BLaER1 treated with 17β-estradiol and CSF1 and Interleukin-3, amounts not matched to agents 10 nM and 100 nM (cell line): ENCODE measurements at regions not wholly inside any gene's neighbourhood (a gene's known extent, or its start where the extent isn't known, plus 50 kb on each side); places are given as distances from the start of the nearest gene placed in this dataset.
"Not testable (repeated sequence)": the region's sequence is repeated elsewhere in the genome, so short reads cannot be mapped to it uniquely, and the experiment has no call there.

Experiments
- H3K27ac ChIP-seq, 11 experiments: shearing (Covaris generic); formaldehyde crosslinking; 2 replicates each; pipeline ENCODE4 v1.8.1; 2022
- H3K27me3 ChIP-seq, 11 experiments: shearing (Covaris generic); formaldehyde crosslinking; 2 replicates each; pipeline ENCODE4 v1.8.1; 2022
- H3K36me3 ChIP-seq, 11 experiments: shearing (Covaris generic); formaldehyde crosslinking; 2 replicates each; pipeline ENCODE4 v1.8.1; 2022
- H3K4me1 ChIP-seq, 10 experiments: shearing (Covaris generic); formaldehyde crosslinking; 2 replicates each; pipeline ENCODE4 v1.8.1; 2022
- H3K4me2 ChIP-seq, 11 experiments: shearing (Covaris generic); formaldehyde crosslinking; 2 replicates each; pipeline ENCODE4 v1.8.1; 2022
- H3K4me3 ChIP-seq, 10 experiments: shearing (Covaris generic); formaldehyde crosslinking; 2 replicates each; pipeline ENCODE4 v1.8.1; 2022
- H3K9ac ChIP-seq, 11 experiments: shearing (Covaris generic); formaldehyde crosslinking; 2 replicates each; pipeline ENCODE4 v1.8.1; 2022
- H3K9me3 ChIP-seq, 11 experiments: shearing (Covaris generic); formaldehyde crosslinking; replicated peaks in 1 of 11; 2 replicates each; pipeline ENCODE4 v1.8.1; 2022
- H4K20me1 ChIP-seq, 11 experiments: shearing (Covaris generic); formaldehyde crosslinking; 2 replicates each; pipeline ENCODE4 v1.8.1; 2022
- Cebpa-rat ChIP-seq, 11 experiments: shearing (Covaris generic); IDR thresholded peaks; 2 replicates each; pipeline ENCODE4 v1.8.1; 2022

DNA sequence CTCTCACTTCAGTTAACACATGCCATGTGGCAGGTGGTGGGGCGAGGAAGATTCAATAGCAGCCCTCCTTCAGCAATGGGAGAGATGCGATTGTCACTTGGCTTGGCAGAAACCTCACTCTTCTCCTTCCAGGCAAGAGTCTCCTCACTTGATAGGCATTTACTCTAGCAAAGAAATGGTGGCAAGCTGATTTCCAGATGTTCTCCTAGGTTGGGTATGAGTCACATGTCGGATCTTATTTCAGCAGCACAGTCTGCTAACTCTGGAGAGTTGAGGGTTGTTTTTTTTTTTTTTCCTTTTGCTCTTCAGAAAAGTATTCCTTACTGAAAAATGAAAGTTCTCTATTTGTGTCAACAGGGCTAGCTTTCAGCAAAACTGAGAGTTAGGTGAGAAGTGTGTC lies 119.5 kb upstream of the CHRDL1 start:
- Histone ChIP-seq H3K4me2 (no peak overlapping the region), H3K36me3 (no peaks in the 10 kb centered on the region), H3K4me1 (no peaks in the 10 kb centered on the region), H3K4me3 (no peak overlapping the region), H4K20me1 (peaks cover 0 to 6% (median 0%) of the 10 kb centered on the region in 11 experiments; a peak in 2 of 22 replicates), H3K27me3 (peaks cover 46 to 100% (median 89%) of the 10 kb centered on the region in 11 experiments), H3K27ac (no peak overlapping the region), H3K9ac (no peak overlapping the region), H3K9me3 (no peaks in the 10 kb centered on the region)
- no peak for TF ChIP-seq Cebpa-rat (IDR thresholded peaks at IDR 0.05)

DNA sequence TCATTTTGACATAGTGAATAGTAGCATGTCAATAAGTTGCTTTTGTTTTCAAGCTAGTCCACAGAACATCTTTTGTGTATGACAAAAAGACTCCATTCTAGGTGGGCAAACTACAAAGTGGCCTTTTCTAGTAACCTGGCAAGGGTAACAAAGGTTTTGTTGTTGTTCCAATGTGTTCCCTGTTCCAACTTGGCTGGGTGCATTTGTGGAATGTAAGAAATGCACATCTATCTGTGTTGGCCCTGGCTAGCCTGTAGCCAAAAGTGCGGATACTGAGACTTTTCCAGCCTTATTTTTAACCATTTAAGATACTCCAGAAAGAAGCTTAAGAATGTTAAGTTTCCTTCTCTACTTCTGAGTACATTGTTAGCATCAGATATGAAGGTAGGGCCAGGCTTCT lies 118.7 kb upstream of the CHRDL1 start:
- Histone ChIP-seq H3K9ac (no peak overlapping the region), H3K4me2 (no peak overlapping the region), H3K4me3 (no peak overlapping the region), H4K20me1 (peaks cover 0 to 6% (median 0%) of the 10 kb centered on the region in 11 experiments; a peak in 2 of 22 replicates), H3K27ac (no peak overlapping the region), H3K27me3 (peaks cover 52 to 100% (median 90%) of the 10 kb centered on the region in 11 experiments), H3K36me3 (no peaks in the 10 kb centered on the region), H3K9me3 (no peaks in the 10 kb centered on the region), H3K4me1 (no peaks in the 10 kb centered on the region)
- no peak for TF ChIP-seq Cebpa-rat (IDR thresholded peaks at IDR 0.05)

DNA sequence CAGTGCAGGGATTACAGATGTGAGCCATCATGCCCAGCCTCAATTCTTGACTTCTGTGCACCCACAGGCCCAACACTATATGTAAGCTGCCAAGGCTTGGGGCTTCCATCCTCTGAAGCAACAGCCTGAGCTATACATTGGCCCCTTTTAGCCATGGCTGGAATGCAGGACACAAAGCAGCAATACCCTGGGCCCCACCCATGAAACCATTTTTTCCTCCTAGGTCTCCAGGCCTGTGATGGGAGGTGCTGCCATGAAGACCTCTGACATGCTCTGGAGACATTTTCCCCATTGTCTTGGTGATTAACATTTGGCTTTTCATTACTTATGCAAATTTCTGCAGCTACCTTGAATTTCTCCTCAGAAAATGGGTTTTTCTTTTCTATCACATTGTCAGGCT lies 109.1 kb upstream of the CHRDL1 start:
- H3K4me1 ChIP-seq, H3K9ac ChIP-seq, H3K36me3 ChIP-seq, H3K27ac ChIP-seq, H4K20me1 ChIP-seq, H3K4me2 ChIP-seq: not testable (repeated sequence)
- 0 out of 20 replicates have a peak overlapping the region, but pooled peaks of 1 of the 10 experiments have one; percentile 4 for H3K4me3 ChIP-seq
- H3K27me3 ChIP-seq: peaks cover 21 to 87% (median 65%) of the 10 kb centered on the region in 11 experiments
- peaks cover 25 to 53% (median 36%) of the 10 kb centered on the region in 11 experiments for H3K9me3 ChIP-seq

DNA sequence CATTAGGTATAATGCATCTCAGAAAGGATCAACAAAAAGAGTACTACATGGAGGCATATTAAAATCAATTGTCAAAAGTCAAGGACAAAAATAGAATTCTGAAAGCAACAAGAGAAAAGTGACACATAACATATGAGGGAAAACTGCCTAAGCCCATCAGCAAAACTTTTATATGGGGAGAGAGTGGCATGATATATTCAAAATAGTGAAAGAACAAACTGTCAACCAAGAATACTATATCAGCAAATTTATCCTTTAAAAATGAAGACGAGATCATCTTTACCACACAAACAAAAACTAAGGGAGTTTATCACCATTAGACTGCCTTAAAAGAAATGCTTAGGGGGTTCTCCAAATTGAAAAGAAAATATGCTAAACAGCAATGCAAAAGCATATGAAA lies 86.4 kb upstream of the CHRDL1 start:
- no peak overlapping the region for H3K4me2 ChIP-seq
- peaks cover 10 to 58% (median 32%) of the 10 kb centered on the region in 11 experiments; a peak in 19 of 22 replicates for H3K27me3 ChIP-seq
- H3K4me1 ChIP-seq: no peaks in the 10 kb centered on the region
- H3K9ac ChIP-seq: no peak overlapping the region
- no peaks in the 10 kb centered on the region for H3K36me3 ChIP-seq
- H3K27ac ChIP-seq: no peak overlapping the region
- peaks cover 35 to 55% (median 42%) of the 10 kb centered on the region in 11 experiments for H3K9me3 ChIP-seq
- H3K4me3 ChIP-seq: no peak overlapping the region
- no peaks in the 10 kb centered on the region for H4K20me1 ChIP-seq
- no peak for TF ChIP-seq Cebpa-rat (IDR thresholded peaks at IDR 0.05)

DNA sequence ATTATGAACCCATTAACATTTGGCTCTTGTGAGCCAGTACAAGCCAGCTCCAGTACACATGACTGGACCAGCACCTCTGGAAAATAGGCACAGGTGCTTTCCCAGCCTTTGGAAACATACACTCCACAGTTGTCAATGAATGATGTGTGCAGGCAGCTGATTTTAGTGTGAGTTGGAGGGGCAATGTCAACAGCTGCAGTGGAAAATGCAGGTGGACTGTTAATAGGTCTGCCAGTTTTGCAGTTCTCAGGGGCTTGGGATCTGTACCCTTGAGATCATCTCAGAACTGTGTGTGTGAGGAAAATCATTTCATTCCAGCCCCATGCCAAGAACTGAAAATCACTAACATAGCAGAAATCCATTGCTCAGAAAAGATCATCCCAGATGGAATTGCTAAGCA lies 81.7 kb upstream of the CHRDL1 start:
- Histone ChIP-seq H3K4me3 (no peak overlapping the region), H3K4me1 (no peaks in the 10 kb centered on the region), H3K27me3 (peaks cover 32 to 82% (median 58%) of the 10 kb centered on the region in 11 experiments), H3K9me3 (peaks cover 24 to 35% (median 30%) of the 10 kb centered on the region in 11 experiments), H3K27ac (no peak overlapping the region), H3K9ac (no peak overlapping the region), H4K20me1 (no peaks in the 10 kb centered on the region; a peak in 1 of 22 replicates), H3K4me2 (no peak overlapping the region), H3K36me3 (no peaks in the 10 kb centered on the region)
- no peak for TF ChIP-seq Cebpa-rat (IDR thresholded peaks at IDR 0.05)

DNA sequence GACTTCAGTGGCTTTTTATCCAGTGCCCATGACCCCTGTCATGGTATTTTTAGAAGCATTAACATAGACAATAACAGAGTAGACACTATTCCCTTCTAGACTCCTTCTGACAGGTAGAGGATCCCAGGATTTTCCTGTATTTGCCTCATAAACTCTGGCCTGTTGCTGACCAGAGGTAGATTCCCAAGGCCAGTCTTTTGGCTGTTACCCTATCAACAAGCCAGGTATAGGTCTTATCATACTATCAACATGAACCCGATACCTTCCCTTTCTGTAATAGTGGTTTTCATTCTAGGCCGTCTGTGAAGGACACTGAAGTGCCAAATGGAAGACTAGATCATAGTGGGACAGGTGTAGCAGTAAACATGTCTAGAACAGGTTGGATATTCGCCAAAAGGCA lies 76.2 kb upstream of the CHRDL1 start:
- Histone ChIP-seq H3K9me3 (peaks cover 0 to 4% (median 0%) of the 10 kb centered on the region in 11 experiments; a peak in 1 of 22 replicates), H3K27me3 (peaks cover 50 to 99% (median 95%) of the 10 kb centered on the region in 11 experiments), H3K36me3 (no peaks in the 10 kb centered on the region), H3K4me1 (no peaks in the 10 kb centered on the region), H3K4me2 (no peak overlapping the region), H4K20me1 (no peaks in the 10 kb centered on the region; a peak in 1 of 22 replicates), H3K27ac (no peak overlapping the region), H3K9ac (no peak overlapping the region), H3K4me3 (no peak overlapping the region)
- no peak for TF ChIP-seq Cebpa-rat (IDR thresholded peaks at IDR 0.05)

DNA sequence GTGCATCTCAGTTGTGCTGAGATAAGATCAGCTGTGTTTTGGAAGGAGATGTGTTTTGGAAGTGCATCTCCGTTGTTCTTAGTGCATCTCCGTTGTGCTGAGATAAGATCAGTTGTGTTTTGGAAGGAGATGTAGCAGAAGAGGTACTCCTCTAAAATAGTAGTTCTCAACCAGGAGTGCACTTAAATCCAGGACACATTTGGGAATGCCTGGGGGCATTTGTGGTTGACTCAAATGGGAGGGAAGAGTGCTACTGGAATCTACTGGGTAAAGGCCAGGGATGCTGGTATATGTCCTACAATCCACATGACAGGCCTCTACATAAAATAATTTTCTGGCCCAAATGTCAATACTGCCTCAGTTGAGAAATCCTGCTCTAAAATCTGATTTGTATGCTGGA lies 70.8 kb upstream of the CHRDL1 start:
- Histone ChIP-seq H3K9ac (no peak overlapping the region), H3K36me3 (no peaks in the 10 kb centered on the region), H3K4me1 (no peaks in the 10 kb centered on the region), H4K20me1 (no peaks in the 10 kb centered on the region), H3K27ac (no peak overlapping the region), H3K27me3 (peaks cover 54 to 100% (median 93%) of the 10 kb centered on the region in 11 experiments), H3K4me2 (no peak overlapping the region), H3K4me3 (no peak overlapping the region), H3K9me3 (peaks cover 0 to 4% (median 0%) of the 10 kb centered on the region in 11 experiments; a peak in 2 of 22 replicates)
- no peak for TF ChIP-seq Cebpa-rat (IDR thresholded peaks at IDR 0.05)

DNA sequence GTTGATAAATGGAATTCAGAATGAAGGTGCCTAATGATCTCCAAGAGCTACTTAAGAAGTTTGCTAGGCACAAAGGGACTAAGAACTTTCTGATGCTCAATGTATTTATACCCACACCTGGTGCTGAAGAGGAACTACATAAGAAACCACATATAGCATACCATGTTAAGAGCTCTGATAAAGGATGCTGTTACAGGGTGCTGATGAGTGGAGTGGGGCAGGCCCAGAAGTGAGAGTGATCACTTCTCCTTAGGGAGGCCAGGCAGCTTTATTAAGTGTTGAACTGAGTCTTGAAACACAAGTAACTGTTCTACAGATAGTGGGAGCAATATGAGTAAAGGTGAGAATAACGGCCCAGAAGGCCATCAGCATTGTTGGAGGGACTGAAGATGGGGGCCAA lies 68.3 kb upstream of the CHRDL1 start:
- no peak overlapping the region for H3K4me2 ChIP-seq
- no peak overlapping the region for H3K4me3 ChIP-seq
- no peak overlapping the region for H3K9ac ChIP-seq
- no peak overlapping the region for H3K27ac ChIP-seq
- no peaks in the 10 kb centered on the region for H3K4me1 ChIP-seq
- H3K9me3 ChIP-seq: peaks cover 0 to 4% (median 0%) of the 10 kb centered on the region in 11 experiments; a peak in 2 of 22 replicates
- no peaks in the 10 kb centered on the region for H3K36me3 ChIP-seq
- H4K20me1 ChIP-seq: no peaks in the 10 kb centered on the region
- H3K27me3 ChIP-seq: peaks cover 60 to 100% (median 93%) of the 10 kb centered on the region in 11 experiments
- TF ChIP-seq Cebpa-rat (IDR thresholded peaks at IDR 0.05): no peak

DNA sequence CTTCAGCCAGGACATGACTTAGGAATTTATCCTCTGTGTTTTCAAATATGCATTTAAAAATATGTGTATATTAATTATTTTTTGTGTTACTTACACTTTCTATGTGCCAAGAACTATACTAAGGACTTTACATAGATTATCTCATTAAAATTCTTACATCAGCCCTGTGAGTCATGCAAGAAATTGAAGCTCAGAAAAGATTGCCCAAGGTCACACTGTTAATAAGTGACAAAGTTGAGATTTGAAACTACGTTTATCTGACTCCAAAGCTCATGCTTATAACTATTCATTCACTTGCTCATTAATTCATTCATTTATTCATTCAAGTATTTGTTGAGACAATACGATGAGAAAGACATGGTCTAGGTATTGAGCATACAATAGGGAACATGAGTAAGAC lies 62.9 kb upstream of the CHRDL1 start:
- H3K27ac ChIP-seq: no peak overlapping the region
- no peak overlapping the region for H3K4me2 ChIP-seq
- H3K9me3 ChIP-seq: peaks cover 0 to 14% (median 7%) of the 10 kb centered on the region in 11 experiments; a peak in 12 of 22 replicates
- no peak for TF ChIP-seq Cebpa-rat (IDR thresholded peaks at IDR 0.05)
- peaks cover 0 to 3% (median 0%) of the 10 kb centered on the region in 11 experiments; a peak in 1 of 22 replicates for H4K20me1 ChIP-seq
- no peak overlapping the region for H3K9ac ChIP-seq
- H3K4me3 ChIP-seq: no peak overlapping the region
- no peaks in the 10 kb centered on the region for H3K36me3 ChIP-seq
- no peaks in the 10 kb centered on the region for H3K4me1 ChIP-seq
- H3K27me3 ChIP-seq: peaks cover 83 to 100% (median 97%) of the 10 kb centered on the region in 11 experiments

DNA sequence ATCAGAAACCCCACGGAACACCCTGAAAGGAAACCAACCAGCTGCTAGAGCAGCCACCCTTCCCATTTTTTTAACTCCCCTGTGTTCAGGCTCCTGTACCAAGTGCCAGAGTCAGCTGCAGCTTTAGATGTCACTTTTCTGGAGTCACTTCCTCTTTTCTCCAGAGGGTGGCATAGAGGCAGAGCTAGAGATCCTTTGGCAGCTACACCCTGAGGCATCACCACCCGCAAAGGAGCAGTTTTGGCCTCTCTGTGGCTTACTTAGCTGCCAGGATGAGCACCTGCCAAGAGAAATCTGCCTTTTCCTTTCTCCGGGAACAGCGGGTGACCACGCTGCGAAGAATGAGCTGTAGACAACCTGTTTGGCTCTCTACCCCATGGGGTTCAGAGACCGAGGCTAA lies 58.0 kb upstream of the CHRDL1 start:
- Histone ChIP-seq H3K36me3 (no peaks in the 10 kb centered on the region), H4K20me1 (peaks cover 0 to 6% (median 0%) of the 10 kb centered on the region in 11 experiments; a peak in 2 of 22 replicates), H3K4me1 (no peaks in the 10 kb centered on the region), H3K9me3 (peaks cover 0 to 14% (median 7%) of the 10 kb centered on the region in 11 experiments; a peak in 12 of 22 replicates), H3K4me2 (no peak overlapping the region), H3K4me3 (no peak overlapping the region), H3K27ac (no peak overlapping the region), H3K27me3 (peaks cover 53 to 100% (median 95%) of the 10 kb centered on the region in 11 experiments), H3K9ac (no peak overlapping the region)
- TF ChIP-seq Cebpa-rat (IDR thresholded peaks at IDR 0.05): no peak
